Heart right ventricle (tissue), 16 donors: ENCODE measurements at regions not wholly inside any gene's neighbourhood (a gene's known extent, or its start where the extent isn't known, plus 50 kb on each side); places are given as distances from the start of the nearest gene placed in this dataset.
A peak's percentile ranks its signal among the peaks of the same experiment; 100 is the strongest.

Experiments
- ATAC-seq, 8 donors: fragments of 200-7000 bp; cut with Tn5 transposase; one replicate each; pipeline ENCODE4 v1.9.1; 2020; ENCODE audit warnings: mild to moderate bottlenecking in 8 of 8, moderate library complexity in 8 of 8, moderate number of reproducible peaks in 1 of 8
- DNase-seq, 2 donors: peaks; one replicate each; pipeline ENCODE4 v3.0.0-alpha.2; 2020
- H3K27ac ChIP-seq, 10 donors: fragments of 200-600 bp; sonication (generic) in 2 of 10; one replicate each; pipeline versions ENCODE4 v1.5.0 to v1.8.0; 2020 to 2022; ENCODE audit warnings: mild to moderate bottlenecking in 3 of 10
- H3K27me3 ChIP-seq, 7 donors: fragments of 200-600 bp; one replicate each; pipeline ENCODE4 v1.8.0; 2021 to 2022; ENCODE audit warnings: mild to moderate bottlenecking in 2 of 7
- H3K36me3 ChIP-seq, 9 donors: fragments of 200-600 bp; sonication (generic) in 1 of 9; one replicate each; pipeline versions ENCODE4 v1.5.0 to v1.8.0; 2020 to 2022; ENCODE audit warnings: mild to moderate bottlenecking in 2 of 9
- H3K4me1 ChIP-seq, 9 donors: fragments of 200-600 bp; sonication (generic) in 1 of 9; one replicate each; pipeline versions ENCODE4 v1.5.0 to v1.8.0; 2020 to 2022; ENCODE audit warnings: mild to moderate bottlenecking in 4 of 9
- H3K4me3 ChIP-seq, 10 donors: fragments of 200-600 bp; sonication (generic) in 2 of 10; one replicate each; pipeline versions ENCODE4 v1.5.0 to v1.8.0; 2020 to 2022; ENCODE audit warnings: mild to moderate bottlenecking in 7 of 10, moderate library complexity in 2 of 10
- H3K9me3 ChIP-seq, 11 donors: fragments of 200-600 bp in 10 of 11; sonication (generic) in 2 of 11; one replicate each; pipeline versions ENCODE4 v1.5.0 to v1.8.0; 2013 to 2022; ENCODE audit warnings: mild to moderate bottlenecking in 2 of 11, control low read depth in 1 of 11, moderate library complexity in 1 of 11
- WGBS, 2 donors: extraction: QIAGEN DNeasy Blood & Tissue Kit; methylation state at CpG; one replicate each; pipeline ENCODE4 v1.1.7; 2013; ENCODE audit warnings: inconsistent platforms in 1 of 2; 5-methylcytosine and 5-hydroxymethylcytosine counted together
- intact Hi-C, 10 donors: fragments of 100-400 bp; cut with DNase I; formaldehyde crosslinking; loops; one replicate each; pipeline versions ENCODE4 v1.11.1 to v1.14.2; 2022
- TF ChIP-seq, protein P1 (sequence below), 9 donors: fragments of 200-600 bp; sonication (generic) in 2 of 9; IDR thresholded peaks; one replicate each; pipeline versions ENCODE4 v1.5.0 to v1.8.0; 2021 to 2022; ENCODE audit warnings: antibody characterized with exemption in 9 of 9, mild to moderate bottlenecking in 5 of 9, moderate library complexity in 1 of 9
- donor health status: Arrhythmogenic right ventricular cardiomyopathy.
- donor health status: ischemic (EF 13 %, LVEDD 7.1; RV severe dilation, severe dysfunction).
- donor health status: healthy with polysubstance abuse.
- donor health status: DM: no; HTN: yes; CAD: no.
- donor health status: DM: no; HTN: no; CAD: no.
- donor health status: ischemic (EF 25% LVEDD 6.9; RV normal size, moderate dysfunction).
- donor health status: ischemic (EF 25% LVEDD 5.7; RV mildly dilated, moderate dysfunction).
- donor health status: healthy.
- donor health status: DM: yes; HTN: yes; CAD: no.
- donor health status: Ischemic cardiomyopathy.
- donor health status: ischemic (EF 35%, LVEDD 5.7; RV mildly dilated, moderate dysfunction).
- donor health status: nonischemic (EF 11% LVEDD 7.7; RV severe dilation, severe dysfunction).
- donor health status: DM: yes; HTN: yes; CAD: no.
- donor health status: PGD.
- donor health status: ischemic (EF 29% LVEDD 5.4; RV normal size, mild dysfunction).
- donor health status: nonischemic (EF 23%, LVEDD 6.1; RV moderate dilation, normal function).

DNA sequence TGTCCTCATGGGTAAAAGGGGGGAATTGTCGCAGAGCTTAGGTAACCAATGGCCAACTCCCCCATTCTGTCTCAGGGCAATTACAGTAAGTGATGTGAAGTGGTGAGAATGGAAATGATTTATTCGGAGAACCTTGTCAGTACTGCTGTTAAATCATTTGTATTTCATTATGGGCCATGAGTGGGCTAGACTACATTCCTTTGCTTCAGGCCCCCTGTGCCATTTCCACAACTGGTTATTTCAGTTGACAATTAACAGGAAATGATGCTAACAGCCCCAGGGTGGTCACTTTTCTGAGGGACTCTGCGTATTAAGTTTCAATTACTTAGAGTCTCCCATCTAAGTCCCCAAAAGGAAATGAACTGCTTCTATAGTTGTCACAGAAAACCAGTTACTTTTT, 653.7 kb downstream of the CCDC171 start:
- 72 to 89% methylated on average over 3 of the region's 3 CpGs for WGBS, 2 donors
- H3K4me3 ChIP-seq: no peak overlapping the region
- peaks cover 0 to 11% (median 0%) of the 10 kb centered on the region in 9 donors for H3K4me1 ChIP-seq
- DNase-seq (no peak), ATAC-seq (no peak)
- no peaks in the 10 kb centered on the region for H3K9me3 ChIP-seq
- no peak overlapping the region for H3K27ac ChIP-seq
- TF ChIP-seq, protein P1, sequence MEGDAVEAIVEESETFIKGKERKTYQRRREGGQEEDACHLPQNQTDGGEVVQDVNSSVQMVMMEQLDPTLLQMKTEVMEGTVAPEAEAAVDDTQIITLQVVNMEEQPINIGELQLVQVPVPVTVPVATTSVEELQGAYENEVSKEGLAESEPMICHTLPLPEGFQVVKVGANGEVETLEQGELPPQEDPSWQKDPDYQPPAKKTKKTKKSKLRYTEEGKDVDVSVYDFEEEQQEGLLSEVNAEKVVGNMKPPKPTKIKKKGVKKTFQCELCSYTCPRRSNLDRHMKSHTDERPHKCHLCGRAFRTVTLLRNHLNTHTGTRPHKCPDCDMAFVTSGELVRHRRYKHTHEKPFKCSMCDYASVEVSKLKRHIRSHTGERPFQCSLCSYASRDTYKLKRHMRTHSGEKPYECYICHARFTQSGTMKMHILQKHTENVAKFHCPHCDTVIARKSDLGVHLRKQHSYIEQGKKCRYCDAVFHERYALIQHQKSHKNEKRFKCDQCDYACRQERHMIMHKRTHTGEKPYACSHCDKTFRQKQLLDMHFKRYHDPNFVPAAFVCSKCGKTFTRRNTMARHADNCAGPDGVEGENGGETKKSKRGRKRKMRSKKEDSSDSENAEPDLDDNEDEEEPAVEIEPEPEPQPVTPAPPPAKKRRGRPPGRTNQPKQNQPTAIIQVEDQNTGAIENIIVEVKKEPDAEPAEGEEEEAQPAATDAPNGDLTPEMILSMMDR (IDR thresholded peaks at IDR 0.05): no peak
- intact Hi-C loops: loop anchor here in 2 of 10 donors (10.0 kb wide), 2 partner anchors 138 to 498 kb away; no protein-coding TSS in a partner anchor
- no peaks in the 10 kb centered on the region for H3K36me3 ChIP-seq
- H3K27me3 ChIP-seq: no peaks in the 10 kb centered on the region

DNA sequence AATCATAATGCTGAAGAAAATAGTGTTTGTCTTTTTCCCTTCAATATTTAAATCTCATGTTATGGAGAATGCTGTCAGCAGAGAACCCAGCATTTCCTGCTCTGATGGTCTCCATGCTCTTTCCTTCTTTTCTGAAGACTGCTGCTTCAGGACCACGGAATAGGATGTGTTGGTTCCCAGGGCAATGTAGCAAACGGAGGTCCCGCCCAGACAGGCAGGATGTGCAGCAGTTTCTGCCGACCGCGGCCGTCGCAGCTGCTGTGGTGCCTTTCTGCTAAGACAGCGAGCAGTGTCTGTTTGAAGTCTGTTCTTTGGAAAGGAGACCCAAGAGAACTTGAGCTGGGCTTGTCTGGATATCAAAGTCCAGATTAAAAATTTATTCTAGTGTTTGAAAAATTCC, 654.3 kb downstream of the CCDC171 start:
- no peak overlapping the region for H3K4me3 ChIP-seq
- H3K27me3 ChIP-seq: no peaks in the 10 kb centered on the region
- TF ChIP-seq, protein P1 (IDR thresholded peaks at IDR 0.05): no peak
- peak overlapping the region in 3 of 10 donors; percentile 19 to 39 (median 29) for H3K27ac ChIP-seq
- H3K9me3 ChIP-seq: no peaks in the 10 kb centered on the region
- H3K4me1 ChIP-seq: peaks cover 0 to 15% (median 0%) of the 10 kb centered on the region in 9 donors
- H3K36me3 ChIP-seq: no peaks in the 10 kb centered on the region
- intact Hi-C loops: loop anchor here in 2 of 10 donors (10.0 kb wide), 2 partner anchors 138 to 498 kb away; no protein-coding TSS in a partner anchor
- DNase-seq: peak; percentile 34 to 36
- 29 to 37% methylated on average over 9 of the region's 9 CpGs for WGBS, 2 donors
- peak in 7 of 8 donors; percentile 50 to 73 (median 64) for ATAC-seq

DNA sequence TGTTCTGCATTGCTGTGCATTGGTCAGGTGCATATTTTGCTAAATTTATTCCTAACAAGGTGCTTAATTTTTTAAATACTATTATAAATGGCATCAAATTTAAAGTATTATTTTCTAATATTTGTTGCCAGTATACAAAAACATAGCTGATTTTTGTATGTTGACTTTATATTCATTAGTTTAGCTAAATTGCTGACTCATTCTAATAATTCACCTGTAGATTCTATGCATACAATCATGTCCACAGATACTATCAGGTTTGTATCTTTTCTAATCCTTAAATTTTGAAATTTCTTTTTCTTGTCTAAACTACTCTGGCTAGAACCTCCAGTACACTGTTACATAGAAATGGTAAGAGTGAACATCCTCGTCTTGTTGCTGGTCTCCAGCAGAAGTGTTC, 657.6 kb downstream of the CCDC171 start:
- intact Hi-C loops: no loop called here

DNA sequence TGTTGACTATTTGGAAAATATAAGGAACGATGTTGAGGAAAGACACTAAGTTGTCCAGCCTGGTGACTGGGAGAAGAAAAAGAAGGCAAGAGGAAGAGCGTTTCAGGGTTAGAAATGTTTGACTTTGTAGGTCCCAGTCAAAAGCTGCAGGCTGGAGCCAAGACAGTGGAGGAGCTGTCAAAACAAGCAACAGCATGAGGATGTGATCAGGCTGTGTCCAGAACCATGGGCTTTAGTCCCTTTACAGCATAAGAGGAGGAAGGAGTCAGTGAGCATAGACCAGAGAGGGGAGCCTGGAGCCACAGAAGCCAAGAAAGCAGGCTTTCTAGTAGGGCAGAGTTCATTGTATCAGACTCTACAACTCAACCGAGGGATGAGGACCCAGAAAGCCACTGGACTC, 658.5 kb downstream of the BNC2 start:
- peak in 6 of 8 donors; percentile 18 to 34 (median 30) for ATAC-seq
- H3K9me3 ChIP-seq: no peaks in the 10 kb centered on the region
- no peak overlapping the region for H3K4me3 ChIP-seq
- WGBS, 2 donors: 70 to 75% methylated on average over 3 of the region's 3 CpGs
- no peak overlapping the region for H3K27ac ChIP-seq
- no peak for DNase-seq
- H3K4me1 ChIP-seq: peaks cover 0 to 27% (median 12%) of the 10 kb centered on the region in 9 donors
- H3K27me3 ChIP-seq: peaks cover 0 to 3% (median 0%) of the 10 kb centered on the region in 7 donors
- TF ChIP-seq, protein P1 (IDR thresholded peaks at IDR 0.05): no peak
- H3K36me3 ChIP-seq: no peaks in the 10 kb centered on the region
- intact Hi-C loops: no loop called here

More for the DNA sequence above, 657.6 kb downstream of the CCDC171 start:
- H3K4me3 ChIP-seq: no peak overlapping the region
- ATAC-seq (no peak), DNase-seq (no peak)
- 91 to 94% methylated on average over 1 of the region's 1 CpG for WGBS, 2 donors
- H3K27ac ChIP-seq: no peak overlapping the region
- H3K27me3 ChIP-seq: no peaks in the 10 kb centered on the region
- no peaks in the 10 kb centered on the region for H3K36me3 ChIP-seq
- TF ChIP-seq, protein P1 (IDR thresholded peaks at IDR 0.05): no peak
- H3K9me3 ChIP-seq: no peaks in the 10 kb centered on the region
- H3K4me1 ChIP-seq: peaks cover 0 to 27% (median 13%) of the 10 kb centered on the region in 9 donors
